HepG2 (cell line): ENCODE measurements at regions not wholly inside any gene's neighbourhood (a gene's known extent, or its start where the extent isn't known, plus 50 kb on each side); places are given as distances from the start of the nearest gene placed in this dataset.

ENCODE experiments used
- ATAC-seq: fragments of 200-7000 bp; cut with Tn5 transposase; 3 replicates; pipeline ENCODE4 v1.9.1; 2020; ENCODE audit warnings: mild to moderate bottlenecking, moderate library complexity
- BruUV-seq: library from RNA; stranded (reverse); fragments of 400-500 nt; replicated peaks from 2 replicates; lab custom pipeline; 2021; lab: Mats Ljungman, UMichigan
- CTCF ChIA-PET: fragments of 300-600 bp; formaldehyde crosslinking; extraction: SDS; loops from one replicate; lab custom pipeline; 2021; ENCODE audit warnings: low total read pairs, inconsistent platforms, low intra/inter-chr PET ratio; lab: Yijun Ruan, JAX
- POLR2A ChIA-PET: fragments of 350-600 bp; sonication (Branson Sonifier 250); formaldehyde crosslinking; loops from one replicate; lab custom pipeline; 2020; ENCODE audit warnings: antibody characterized with exemption, inconsistent platforms; lab: Yijun Ruan, JAX
- DNase-seq: peaks from one replicate; pipeline ENCODE4 v3.0.0-alpha.2; 2015; ENCODE audit warnings: low spot score
- FAIRE-seq: peaks from 3 replicates; lab custom pipeline; 2011; peaks lifted over from hg19 to GRCh38; lab: Jason Lieb, UNC
- H2AFZ ChIP-seq: one replicate; pipeline ENCODE4 v1.6.1; 2011; ENCODE audit warnings: low read length, inconsistent platforms
- H3K27ac ChIP-seq: fragments of 300-600 bp; 3 replicates; pipeline ENCODE4 v1.8.0; 2011; ENCODE audit warnings: mixed run types, mild to moderate bottlenecking, mixed read lengths, low read length, inconsistent platforms; ENCODE audit not compliant: insufficient read depth; ENCODE audit errors: extremely low read length
- H3K27me3 ChIP-seq, 2 experiments: fragments of 200-600 bp in 1 of 2; 2 replicates in 1 of 2; 3 replicates in 1 of 2; pipeline versions ENCODE4 v1.6.0 to v1.8.0; 2011; ENCODE audit warnings: low read length in 2 of 2, mild to moderate bottlenecking in 2 of 2, moderate library complexity in 2 of 2, inconsistent platforms in 1 of 2; ENCODE audit not compliant: insufficient read depth in 2 of 2, control insufficient read depth in 1 of 2
- H3K36me3 ChIP-seq, 2 experiments: fragments of 200-600 bp in 1 of 2; replicated peaks in 1 of 2; 2 replicates in 1 of 2; 3 replicates in 1 of 2; pipeline versions ENCODE4 v1.5.1 to v1.8.0; 2011; ENCODE audit warnings: low read length in 2 of 2, inconsistent platforms in 1 of 2; ENCODE audit not compliant: insufficient read depth in 2 of 2, control insufficient read depth in 1 of 2
- H3K4me1 ChIP-seq: 2 replicates; pipeline ENCODE4 v1.5.1; 2012; ENCODE audit warnings: low read length, inconsistent platforms; ENCODE audit not compliant: insufficient read depth
- H3K4me2 ChIP-seq: 2 replicates; pipeline ENCODE4 v1.6.0; 2011; ENCODE audit warnings: low read depth, low read length, inconsistent platforms
- H3K4me3 ChIP-seq, 3 experiments: fragments of 200-600 bp in 1 of 3; sonication (generic), shearing (Covaris generic) in 1 of 3; replicated peaks in 1 of 3; 2 replicates each; pipeline ENCODE4 v1.5.1; 2011 to 2016; ENCODE audit warnings: low read length in 3 of 3, inconsistent platforms in 2 of 3, low read depth in 2 of 3, mild to moderate bottlenecking in 2 of 3, control low read depth in 1 of 3, mixed read lengths in 1 of 3; ENCODE audit not compliant: insufficient read depth in 1 of 3
- H3K79me2 ChIP-seq: one replicate; pipeline ENCODE4 v1.6.1; 2011; ENCODE audit warnings: low read length, inconsistent platforms; ENCODE audit not compliant: insufficient read depth
- H3K9ac ChIP-seq: 2 replicates; pipeline ENCODE4 v1.6.0; 2011; ENCODE audit warnings: mild to moderate bottlenecking, low read depth, low read length, inconsistent platforms; ENCODE audit not compliant: insufficient read depth
- H3K9me3 ChIP-seq: 2 replicates; pipeline ENCODE4 v1.5.1; 2012; ENCODE audit warnings: mild to moderate bottlenecking, low read length
- H4K20me1 ChIP-seq: 2 replicates; pipeline ENCODE4 v1.6.0; 2011; ENCODE audit warnings: inconsistent platforms, mild to moderate bottlenecking, low read length, moderate library complexity; ENCODE audit not compliant: insufficient read depth
- CEBPG ChIP-seq: IDR thresholded peaks from 2 replicates; pipeline ENCODE4 v1.6.1; 2016
- DR1 ChIP-seq: sonication (generic); formaldehyde crosslinking; IDR thresholded peaks from 2 replicates; pipeline ENCODE4 v1.8.0; 2021; ENCODE audit warnings: mild to moderate bottlenecking, missing genetic modification reagents, inconsistent platforms
- GPN1 ChIP-seq: sonication (generic); formaldehyde crosslinking; IDR thresholded peaks from 2 replicates; pipeline ENCODE4 v1.5.1; 2020; ENCODE audit warnings: missing genetic modification reagents, borderline replicate concordance
- NPAS2 ChIP-seq: sonication (generic); formaldehyde crosslinking; IDR thresholded peaks from 2 replicates; pipeline ENCODE4 v1.8.0; 2022; ENCODE audit warnings: mild to moderate bottlenecking, missing genetic modification reagents, borderline replicate concordance
- PAXIP1 ChIP-seq: sonication (generic); formaldehyde crosslinking; conservative IDR thresholded peaks from 2 replicates; pipeline ENCODE4 v1.4.0; 2020; ENCODE audit warnings: mild to moderate bottlenecking, missing genetic modification reagents, moderate library complexity
- SMC3 ChIP-seq: IDR thresholded peaks from 2 replicates; pipeline ENCODE4 v1.6.1; 2011; ENCODE audit warnings: low read length, improper control_type of control experiment
- SP5 ChIP-seq: IDR thresholded peaks from 2 replicates; pipeline ENCODE4 v1.6.1; 2016; ENCODE audit warnings: low read depth, borderline replicate concordance
- ZMYM2 ChIP-seq: sonication (generic); formaldehyde crosslinking; IDR thresholded peaks from 2 replicates; pipeline ENCODE4 v1.8.0; 2022; ENCODE audit warnings: mild to moderate bottlenecking, missing genetic modification reagents
- ZMYM4 ChIP-seq: sonication (generic); formaldehyde crosslinking; IDR thresholded peaks from 2 replicates; pipeline ENCODE4 v1.8.1; 2023; ENCODE audit warnings: mild to moderate bottlenecking, missing genetic modification reagents
- ZNF17 ChIP-seq: sonication (generic); formaldehyde crosslinking; IDR thresholded peaks from 2 replicates; pipeline ENCODE4 v1.5.0; 2020; ENCODE audit warnings: mild to moderate bottlenecking, missing genetic modification reagents
- ZNF30 ChIP-seq: sonication (generic); formaldehyde crosslinking; IDR thresholded peaks from 2 replicates; pipeline ENCODE4 v1.5.0; 2020; ENCODE audit warnings: mild to moderate bottlenecking, missing genetic modification reagents
- ZNF335 ChIP-seq: sonication (generic); formaldehyde crosslinking; IDR thresholded peaks from 2 replicates; pipeline ENCODE4 v1.4.0; 2020; ENCODE audit warnings: missing genetic modification reagents
- WGBS: methylation state at CpG from one replicate; pipeline ENCODE4 v1.1.6; 2017; ENCODE audit warnings: low lambda C conversion rate; 5-methylcytosine and 5-hydroxymethylcytosine counted together
- in situ Hi-C: cut with HindIII; loops from 2 replicates; pipeline ENCODE4 v1.10.0; 2017; ENCODE audit warnings: low pct_unique_long_range_greater_than_20kb; ENCODE audit not compliant: extremely low pct_ligation_motif_present
- intact Hi-C: fragments of 100-400 bp; cut with micrococcal nuclease; formaldehyde crosslinking; loops from one replicate; pipeline ENCODE4 v1.10.0; 2022; ENCODE audit not compliant: unreplicated experiment

DNA sequence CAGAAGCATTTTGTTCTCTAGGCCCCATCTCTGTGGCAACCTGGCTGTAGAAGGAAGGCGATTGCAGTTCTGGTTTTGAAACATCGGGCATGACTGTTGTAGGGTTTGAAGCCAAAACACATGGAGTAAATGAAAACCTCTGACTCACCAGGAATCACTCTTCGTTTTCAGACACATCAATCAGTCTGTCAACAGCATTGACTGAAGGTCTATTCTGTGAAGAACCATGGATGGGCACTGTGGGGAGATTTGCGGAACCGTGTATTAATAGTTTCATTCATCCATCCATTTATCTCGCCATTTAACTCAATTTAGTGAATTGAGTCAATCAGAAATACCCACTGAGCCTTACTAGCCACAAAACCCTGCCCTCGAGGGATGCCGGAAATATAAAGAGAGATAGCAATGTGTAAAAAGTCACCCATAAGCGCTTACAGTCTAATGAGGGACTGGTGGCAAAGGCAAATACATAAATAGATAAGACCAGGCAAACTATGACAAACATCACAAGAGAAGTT lies 364.6 kb upstream of the PROX1 start:
- no TSS peak for BruUV-seq
- intact Hi-C loops = no loop called here
- POLR2A ChIA-PET = no interaction called here

More for the DNA sequence above, 364.6 kb upstream of the PROX1 start:
- no peaks in the 10 kb centered on the region for H3K79me2 ChIP-seq
- ATAC-seq (no peak), FAIRE-seq (no peak)
- H2AFZ ChIP-seq = no peak overlapping the region
- no peak overlapping the region for H3K4me2 ChIP-seq
- H3K9me3 ChIP-seq = no peaks in the 10 kb centered on the region
- no peaks in the 10 kb centered on the region for H4K20me1 ChIP-seq
- CTCF ChIA-PET = no interaction called here
- H3K4me3 ChIP-seq = no peak overlapping the region
- H3K27ac ChIP-seq = no peak overlapping the region
- TF ChIP-seq GPN1 (CRISPR knock-in tag) (no peak), ZNF335 (no peak), DR1 (no peak), SP5 (CRISPR knock-in tag) (no peak), ZNF17 (CRISPR knock-in tag) (no peak), ZMYM2 (CRISPR knock-in tag) (no peak), PAXIP1 (CRISPR knock-in tag) (no peak), SMC3 (no peak), ZMYM4 (CRISPR knock-in tag) (no peak), CEBPG (CRISPR knock-in tag) (no peak), ZNF30 (CRISPR knock-in tag) (no peak), NPAS2 (CRISPR knock-in tag) (no peak)
- TF ChIP-seq, all 625 proteins: peak for 0
- H3K36me3 ChIP-seq = no peaks in the 10 kb centered on the region
- WGBS = 72% methylated on average over 9 of the region's 9 CpGs
- H3K4me1 ChIP-seq = peaks cover 29% of the 10 kb centered on the region
- H3K27me3 ChIP-seq = no peaks in the 10 kb centered on the region
- H3K9ac ChIP-seq = no peak overlapping the region
- no peak for DNase-seq
- in situ Hi-C loops = no loop called here
